CD4-positive, alpha-beta T cell (primary cell): ENCODE measurements at regions not wholly inside any gene's neighbourhood (a gene's known extent, or its start where the extent isn't known, plus 50 kb on each side); places are given as distances from the start of the nearest gene placed in this dataset.

Experiments used
- ATAC-seq: fragments of 200-7000 bp; cut with Tn5 transposase; one replicate; pipeline ENCODE4 v1.10.0; 2022; ENCODE audit warnings: mild to moderate bottlenecking; ENCODE audit not compliant: poor library complexity
- CTCF ChIA-PET: fragments of 350-600 bp; sonication (Branson Sonifier 250); formaldehyde crosslinking; loops from one replicate; lab custom pipeline; 2021; ENCODE audit warnings: antibody characterized with exemption, inconsistent platforms; lab: Charles Lee
- POLR2A ChIA-PET: fragments of 350-600 bp; sonication (Branson Sonifier 250); formaldehyde crosslinking; loops from one replicate; lab custom pipeline; 2021; ENCODE audit warnings: antibody characterized with exemption, inconsistent platforms; lab: Charles Lee
- DNase-seq, 14 experiments: peaks; one replicate each; pipeline ENCODE4 v3.0.0-alpha.2; 2013 to 2020; ENCODE audit warnings: mixed read lengths in 2 of 14
- H3K27ac ChIP-seq, 2 donors: one replicate each; pipeline versions ENCODE4 v1.5.1 to v1.7.0; 2013; ENCODE audit warnings: low read length in 2 of 2, low read depth in 1 of 2, mild to moderate bottlenecking in 1 of 2
- H3K27me3 ChIP-seq, 2 experiments: 1 replicate in 1 of 2; 2 replicates in 1 of 2; pipeline versions ENCODE4 v1.6.1 to v1.7.0; 2013; ENCODE audit warnings: low read length in 2 of 2, control low read depth in 1 of 2, mild to moderate bottlenecking in 1 of 2, moderate library complexity in 1 of 2; ENCODE audit not compliant: insufficient read depth in 2 of 2, control insufficient read depth in 1 of 2
- H3K36me3 ChIP-seq: one replicate; pipeline ENCODE4 v1.6.1; 2013; ENCODE audit warnings: low read length, control low read depth; ENCODE audit not compliant: insufficient read depth
- H3K4me1 ChIP-seq: one replicate; pipeline ENCODE4 v1.6.1; 2013; ENCODE audit warnings: low read length, control low read depth; ENCODE audit not compliant: insufficient read depth
- H3K4me3 ChIP-seq: one replicate; pipeline ENCODE4 v1.5.1; 2013; ENCODE audit warnings: mild to moderate bottlenecking, low read length, moderate library complexity
- H3K9me3 ChIP-seq, 2 experiments: 1 replicate in 1 of 2; 2 replicates in 1 of 2; pipeline versions ENCODE4 v1.6.1 to v1.7.0; 2013; ENCODE audit warnings: low read length in 2 of 2, mild to moderate bottlenecking in 2 of 2, control low read depth in 1 of 2, moderate library complexity in 1 of 2; ENCODE audit not compliant: control insufficient read depth in 1 of 2, insufficient read depth in 1 of 2
- H3K27ac Mint-ChIP-seq: one replicate; pipeline ENCODE4 v1.8.0; 2020; ENCODE audit warnings: mixed read lengths
- H3K27me3 Mint-ChIP-seq: one replicate; pipeline ENCODE4 v1.8.0; 2021; ENCODE audit warnings: mixed read lengths
- H3K36me3 Mint-ChIP-seq: one replicate; pipeline ENCODE4 v1.8.0; 2021; ENCODE audit warnings: low read depth, mixed read lengths
- H3K4me1 Mint-ChIP-seq: one replicate; pipeline ENCODE4 v1.8.0; 2021; ENCODE audit warnings: low read depth, mixed read lengths
- H3K4me3 Mint-ChIP-seq: one replicate; pipeline ENCODE4 v1.8.0; 2020; ENCODE audit warnings: mild to moderate bottlenecking, mixed read lengths
- H3K9me3 Mint-ChIP-seq: one replicate; pipeline ENCODE4 v1.8.0; 2020; ENCODE audit warnings: mixed read lengths
- intact Hi-C, 2 experiments: fragments of 100-400 bp; cut with DNase I in 1 of 2; cut with micrococcal nuclease in 1 of 2; formaldehyde crosslinking; loops; one replicate each; pipeline versions ENCODE4 v1.15.1 to v1.9.0; 2023 to 2025; cut with DNase I, micrococcal nuclease
- TF ChIP-seq, protein P1 (sequence below): fragments of 200-600 bp; IDR thresholded peaks from one replicate; pipeline ENCODE4 v1.8.0; 2022; ENCODE audit warnings: antibody characterized with exemption, mild to moderate bottlenecking

GRCh38 chr5:174556756-174557155 is 167.6 kb upstream of the MSX2 start:
- H3K27ac Mint-ChIP-seq: no peak overlapping the region
- peaks cover 23% of the 10 kb centered on the region for H3K27me3 Mint-ChIP-seq
- no peak for DNase-seq
- peaks cover 0 to 4% of the 10 kb centered on the region in 2 experiments for H3K9me3 ChIP-seq
- H3K36me3 Mint-ChIP-seq: no peaks in the 10 kb centered on the region
- no peak overlapping the region for H3K27ac ChIP-seq
- POLR2A ChIA-PET: no interaction called here
- H3K36me3 ChIP-seq: no peaks in the 10 kb centered on the region
- CTCF ChIA-PET: no interaction called here
- no peaks in the 10 kb centered on the region for H3K4me1 ChIP-seq
- H3K9me3 Mint-ChIP-seq: no peaks in the 10 kb centered on the region
- H3K4me3 Mint-ChIP-seq: no peak overlapping the region
- no peak overlapping the region for H3K4me3 ChIP-seq
- H3K27me3 ChIP-seq: no peaks in the 10 kb centered on the region
- TF ChIP-seq, protein P1, sequence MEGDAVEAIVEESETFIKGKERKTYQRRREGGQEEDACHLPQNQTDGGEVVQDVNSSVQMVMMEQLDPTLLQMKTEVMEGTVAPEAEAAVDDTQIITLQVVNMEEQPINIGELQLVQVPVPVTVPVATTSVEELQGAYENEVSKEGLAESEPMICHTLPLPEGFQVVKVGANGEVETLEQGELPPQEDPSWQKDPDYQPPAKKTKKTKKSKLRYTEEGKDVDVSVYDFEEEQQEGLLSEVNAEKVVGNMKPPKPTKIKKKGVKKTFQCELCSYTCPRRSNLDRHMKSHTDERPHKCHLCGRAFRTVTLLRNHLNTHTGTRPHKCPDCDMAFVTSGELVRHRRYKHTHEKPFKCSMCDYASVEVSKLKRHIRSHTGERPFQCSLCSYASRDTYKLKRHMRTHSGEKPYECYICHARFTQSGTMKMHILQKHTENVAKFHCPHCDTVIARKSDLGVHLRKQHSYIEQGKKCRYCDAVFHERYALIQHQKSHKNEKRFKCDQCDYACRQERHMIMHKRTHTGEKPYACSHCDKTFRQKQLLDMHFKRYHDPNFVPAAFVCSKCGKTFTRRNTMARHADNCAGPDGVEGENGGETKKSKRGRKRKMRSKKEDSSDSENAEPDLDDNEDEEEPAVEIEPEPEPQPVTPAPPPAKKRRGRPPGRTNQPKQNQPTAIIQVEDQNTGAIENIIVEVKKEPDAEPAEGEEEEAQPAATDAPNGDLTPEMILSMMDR: no peak
- no peaks in the 10 kb centered on the region for H3K4me1 Mint-ChIP-seq
- intact Hi-C loops: no loop called here
- ATAC-seq: no peak

GRCh38 chr5:174558190-174558589 is 166.2 kb upstream of the MSX2 start:
- CTCF ChIA-PET: no interaction called here
- H3K4me1 ChIP-seq: no peaks in the 10 kb centered on the region
- POLR2A ChIA-PET: no interaction called here
- Mint-ChIP-seq H3K4me1 (no peaks in the 10 kb centered on the region), H3K9me3 (no peaks in the 10 kb centered on the region), H3K27ac (no peak overlapping the region), H3K27me3 (peaks cover 26% of the 10 kb centered on the region), H3K4me3 (no peak overlapping the region), H3K36me3 (no peaks in the 10 kb centered on the region)
- TF ChIP-seq, protein P1: no peak
- no peak overlapping the region for H3K27ac ChIP-seq
- ATAC-seq (no peak), DNase-seq (no peak)
- H3K27me3 ChIP-seq: no peaks in the 10 kb centered on the region
- intact Hi-C loops: no loop called here
- no peaks in the 10 kb centered on the region for H3K9me3 ChIP-seq
- H3K36me3 ChIP-seq: no peaks in the 10 kb centered on the region
- H3K4me3 ChIP-seq: no peak overlapping the region

DNA sequence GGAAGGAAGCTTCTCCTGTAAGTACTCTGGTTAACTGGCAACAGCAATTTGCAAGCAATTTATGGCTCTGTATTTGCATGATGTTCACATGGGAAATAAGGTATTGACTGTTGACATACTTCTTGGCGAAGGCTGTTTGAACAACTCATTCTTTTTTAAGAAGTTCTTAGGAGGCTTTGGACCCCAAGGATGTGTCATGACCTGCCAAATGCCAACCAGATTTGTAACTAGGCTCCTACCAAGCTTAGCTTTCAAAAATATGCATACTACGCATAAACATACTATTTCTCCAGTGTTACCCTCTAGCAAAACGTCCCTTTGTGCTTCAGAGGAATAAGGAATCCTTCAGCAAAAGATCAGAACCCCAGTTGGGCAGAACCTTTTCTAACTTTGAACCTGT is 165.2 kb upstream of the MSX2 start:
- peaks cover 32% of the 10 kb centered on the region for H3K27me3 Mint-ChIP-seq
- H3K27me3 ChIP-seq: no peaks in the 10 kb centered on the region
- intact Hi-C loops: no loop called here
- H3K36me3 ChIP-seq: no peaks in the 10 kb centered on the region
- no peak for ATAC-seq
- TF ChIP-seq, protein P1: no peak
- H3K4me1 ChIP-seq: no peaks in the 10 kb centered on the region
- H3K9me3 ChIP-seq: no peaks in the 10 kb centered on the region
- H3K27ac Mint-ChIP-seq: no peak overlapping the region
- no peak for DNase-seq
- H3K4me3 ChIP-seq: no peak overlapping the region
- no peak overlapping the region for H3K27ac ChIP-seq
- no peaks in the 10 kb centered on the region for H3K36me3 Mint-ChIP-seq
- ChIA-PET CTCF (no interaction called here), POLR2A (no interaction called here)
- no peak overlapping the region for H3K4me3 Mint-ChIP-seq
- H3K4me1 Mint-ChIP-seq: no peaks in the 10 kb centered on the region
- no peaks in the 10 kb centered on the region for H3K9me3 Mint-ChIP-seq
